ENCODE measurements at regions not wholly inside any gene's neighbourhood (a gene's known extent, or its start where the extent isn't known, plus 50 kb on each side); places are given as distances from the start of the nearest gene placed in this dataset.

DNA sequence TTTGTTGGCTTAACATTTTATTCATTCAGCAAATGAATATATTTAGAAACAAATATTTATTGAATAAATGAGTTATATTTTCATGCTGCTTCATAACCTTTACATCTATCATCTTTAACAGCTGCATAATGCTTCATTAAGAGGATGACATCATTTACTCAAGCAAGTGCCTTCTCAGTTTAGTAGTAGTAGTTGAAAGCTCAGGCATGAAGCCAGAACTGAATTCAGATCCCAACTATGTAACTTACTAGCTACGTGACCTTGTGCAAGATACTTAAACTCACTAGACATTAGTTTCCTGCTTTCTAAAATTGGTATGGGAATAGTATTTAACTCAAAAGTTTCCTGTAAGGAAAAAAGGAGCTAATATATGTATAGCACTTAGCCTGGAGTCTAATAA is 90.3 kb downstream of the TMPRSS5 start (continued):
- TF ChIP-seq, protein P1, sequence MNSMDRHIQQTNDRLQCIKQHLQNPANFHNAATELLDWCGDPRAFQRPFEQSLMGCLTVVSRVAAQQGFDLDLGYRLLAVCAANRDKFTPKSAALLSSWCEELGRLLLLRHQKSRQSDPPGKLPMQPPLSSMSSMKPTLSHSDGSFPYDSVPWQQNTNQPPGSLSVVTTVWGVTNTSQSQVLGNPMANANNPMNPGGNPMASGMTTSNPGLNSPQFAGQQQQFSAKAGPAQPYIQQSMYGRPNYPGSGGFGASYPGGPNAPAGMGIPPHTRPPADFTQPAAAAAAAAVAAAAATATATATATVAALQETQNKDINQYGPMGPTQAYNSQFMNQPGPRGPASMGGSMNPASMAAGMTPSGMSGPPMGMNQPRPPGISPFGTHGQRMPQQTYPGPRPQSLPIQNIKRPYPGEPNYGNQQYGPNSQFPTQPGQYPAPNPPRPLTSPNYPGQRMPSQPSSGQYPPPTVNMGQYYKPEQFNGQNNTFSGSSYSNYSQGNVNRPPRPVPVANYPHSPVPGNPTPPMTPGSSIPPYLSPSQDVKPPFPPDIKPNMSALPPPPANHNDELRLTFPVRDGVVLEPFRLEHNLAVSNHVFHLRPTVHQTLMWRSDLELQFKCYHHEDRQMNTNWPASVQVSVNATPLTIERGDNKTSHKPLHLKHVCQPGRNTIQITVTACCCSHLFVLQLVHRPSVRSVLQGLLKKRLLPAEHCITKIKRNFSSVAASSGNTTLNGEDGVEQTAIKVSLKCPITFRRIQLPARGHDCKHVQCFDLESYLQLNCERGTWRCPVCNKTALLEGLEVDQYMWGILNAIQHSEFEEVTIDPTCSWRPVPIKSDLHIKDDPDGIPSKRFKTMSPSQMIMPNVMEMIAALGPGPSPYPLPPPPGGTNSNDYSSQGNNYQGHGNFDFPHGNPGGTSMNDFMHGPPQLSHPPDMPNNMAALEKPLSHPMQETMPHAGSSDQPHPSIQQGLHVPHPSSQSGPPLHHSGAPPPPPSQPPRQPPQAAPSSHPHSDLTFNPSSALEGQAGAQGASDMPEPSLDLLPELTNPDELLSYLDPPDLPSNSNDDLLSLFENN (IDR thresholded peaks at IDR 0.05; ENCODE audit: low read depth in 2 of 2, low read length in 2 of 2): no peak
- no peak for TF ChIP-seq SRSF1 (IDR thresholded peaks at IDR 0.05; ENCODE audit: low read depth, low read length)

DNA sequence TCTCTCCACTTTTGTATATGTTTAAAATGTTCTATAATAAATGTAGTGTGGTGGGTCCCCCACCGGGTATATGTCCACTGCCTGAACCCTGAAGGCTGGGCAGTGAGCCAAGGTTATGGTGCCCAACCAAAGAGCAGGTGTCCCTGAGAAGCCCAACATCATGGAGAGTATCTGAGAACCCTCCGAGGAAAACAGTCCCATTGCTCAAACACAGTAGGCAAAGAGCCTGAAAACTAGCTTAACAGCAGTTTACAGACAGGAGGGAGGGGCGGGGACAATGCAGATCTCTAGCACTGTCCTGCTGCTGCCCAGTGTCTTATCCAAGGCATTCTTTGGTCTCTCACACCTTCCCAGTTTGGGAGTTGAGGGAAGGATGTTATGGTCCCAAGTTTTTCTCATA is 91.0 kb downstream of the TMPRSS5 start:
- Histone ChIP-seq H2AFZ (ENCODE audit: low read depth, low read length) (peak overlapping the region; percentile 99), H3K9me1 (ENCODE audit: control insufficient read depth, insufficient read depth, low read length) (no peaks in the 10 kb centered on the region), H3K27me3 (ENCODE audit: control insufficient read depth in 2 of 2, insufficient read depth in 2 of 2, low read length in 2 of 2) (no peaks in the 10 kb centered on the region), H3K4me3 (no peak overlapping the region), H3K4me2 (ENCODE audit: insufficient read depth, low read length) (peak overlapping the region; percentile 56), H3K36me3 (ENCODE audit: control insufficient read depth, insufficient read depth, low read length) (no peaks in the 10 kb centered on the region), H3K27ac (ENCODE audit: extremely low read depth, low read depth, low read length) (peak overlapping the region; percentile 54; the same call in 1 of the 3 replicates), H3K9ac (ENCODE audit: insufficient read depth in 1 of 2, low read depth in 2 of 2, low read length in 2 of 2) (peak overlapping the region; percentile 19 to 47; a peak in 3 of 4 replicates), H3K4me1 (replicated peaks in 1 of 2; ENCODE audit: control insufficient read depth in 2 of 2, insufficient read depth in 2 of 2, low read length in 2 of 2) (peaks cover 0 to 22% of the 10 kb centered on the region in 2 experiments; a peak in 4 of 5 replicates), H3K79me2 (ENCODE audit: control insufficient read depth, insufficient read depth, low read length) (no peaks in the 10 kb centered on the region), H3K9me3 (replicated peaks; ENCODE audit: control insufficient read depth, insufficient read depth, low read depth, low read length) (no peaks in the 10 kb centered on the region), H4K20me1 (replicated peaks; ENCODE audit: control insufficient read depth, insufficient read depth, low read length) (no peaks in the 10 kb centered on the region)
- ATAC-seq (peak; percentile 90), FAIRE-seq (peak; percentile 60), DNase-seq (ENCODE audit: extremely low read depth in 1 of 4, low spot score in 3 of 4) (peak in 2 of 4 experiments; percentile 45 to 64)
- ChIA-PET CTCF (ENCODE audit: low intra/inter-chr PET ratio) (no interaction called here), POLR2A (interaction anchor here (1.6 kb wide), 1 partner anchor 10 kb away, joined by 3 read pairs; no protein-coding TSS in a partner anchor)
- WGBS (ENCODE audit: insufficient coverage, low coverage, missing lambda C conversion rate): 28% methylated on average over 3 of the region's 3 CpGs
- in situ Hi-C loops (cut with MboI) (no loop called here), intact Hi-C loops (cut with micrococcal nuclease) (no loop called here)
- BruUV-seq (replicated peaks): no TSS peak
- TF ChIP-seq, protein P2, sequence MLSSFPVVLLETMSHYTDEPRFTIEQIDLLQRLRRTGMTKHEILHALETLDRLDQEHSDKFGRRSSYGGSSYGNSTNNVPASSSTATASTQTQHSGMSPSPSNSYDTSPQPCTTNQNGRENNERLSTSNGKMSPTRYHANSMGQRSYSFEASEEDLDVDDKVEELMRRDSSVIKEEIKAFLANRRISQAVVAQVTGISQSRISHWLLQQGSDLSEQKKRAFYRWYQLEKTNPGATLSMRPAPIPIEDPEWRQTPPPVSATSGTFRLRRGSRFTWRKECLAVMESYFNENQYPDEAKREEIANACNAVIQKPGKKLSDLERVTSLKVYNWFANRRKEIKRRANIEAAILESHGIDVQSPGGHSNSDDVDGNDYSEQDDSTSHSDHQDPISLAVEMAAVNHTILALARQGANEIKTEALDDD (IDR thresholded peaks at IDR 0.05): peak; percentile 69; the same call in 1 of the 2 replicates
- TF ChIP-seq KHSRP (IDR thresholded peaks at IDR 0.05) (no peak), NFIC (IDR thresholded peaks at IDR 0.05) (peak; percentile 67), CHCHD3 (CRISPR knock-in tag; IDR thresholded peaks at IDR 0.05) (no peak)
- TF ChIP-seq, protein P1 (IDR thresholded peaks at IDR 0.05; ENCODE audit: low read depth in 2 of 2, low read length in 2 of 2): no peak

All from K562 (cell line).